Sigmoid colon (tissue), 4 donors: ENCODE measurements at regions not wholly inside any gene's neighbourhood (a gene's known extent, or its start where the extent isn't known, plus 50 kb on each side); places are given as distances from the start of the nearest gene placed in this dataset.

Source experiments
- CTCF ChIP-seq, 4 experiments: fragments of 450-650 bp in 3 of 4; fragments of 200-600 bp in 1 of 4; IDR thresholded peaks; one replicate each; pipeline ENCODE4 v1.5.1; 2016 to 2019; ENCODE audit warnings: antibody characterized with exemption in 4 of 4, mild to moderate bottlenecking in 3 of 4, moderate library complexity in 2 of 4
- POLR2AphosphoS5 ChIP-seq, 4 donors: sonication (generic); formaldehyde crosslinking; IDR thresholded peaks; one replicate each; pipeline ENCODE4 v1.6.1; 2017; ENCODE audit warnings: antibody characterized with exemption in 4 of 4

GRCh38 chr12:42020226-42020625, 124.4 kb downstream of the GXYLT1 start:
- no peak for TF ChIP-seq CTCF (IDR thresholded peaks at IDR 0.05)
- TF ChIP-seq POLR2AphosphoS5 (IDR thresholded peaks at IDR 0.05): no peak
